22Rv1 (cell line): ENCODE measurements at regions not wholly inside any gene's neighbourhood (a gene's known extent, or its start where the extent isn't known, plus 50 kb on each side); places are given as distances from the start of the nearest gene placed in this dataset.

Experiments
- H3K27ac ChIP-seq: fragments of 450-650 bp; 2 replicates; pipeline ENCODE4 v1.5.1; 2017
- ZFX ChIP-seq: fragments of 450-650 bp; IDR thresholded peaks from 2 replicates; pipeline ENCODE4 v1.6.1; 2017; ENCODE audit warnings: antibody characterized with exemption, borderline replicate concordance
- TF ChIP-seq, protein P1 (sequence below): fragments of 450-650 bp; IDR thresholded peaks from 2 replicates; pipeline ENCODE4 v1.5.1; 2017; ENCODE audit warnings: mild to moderate bottlenecking

DNA sequence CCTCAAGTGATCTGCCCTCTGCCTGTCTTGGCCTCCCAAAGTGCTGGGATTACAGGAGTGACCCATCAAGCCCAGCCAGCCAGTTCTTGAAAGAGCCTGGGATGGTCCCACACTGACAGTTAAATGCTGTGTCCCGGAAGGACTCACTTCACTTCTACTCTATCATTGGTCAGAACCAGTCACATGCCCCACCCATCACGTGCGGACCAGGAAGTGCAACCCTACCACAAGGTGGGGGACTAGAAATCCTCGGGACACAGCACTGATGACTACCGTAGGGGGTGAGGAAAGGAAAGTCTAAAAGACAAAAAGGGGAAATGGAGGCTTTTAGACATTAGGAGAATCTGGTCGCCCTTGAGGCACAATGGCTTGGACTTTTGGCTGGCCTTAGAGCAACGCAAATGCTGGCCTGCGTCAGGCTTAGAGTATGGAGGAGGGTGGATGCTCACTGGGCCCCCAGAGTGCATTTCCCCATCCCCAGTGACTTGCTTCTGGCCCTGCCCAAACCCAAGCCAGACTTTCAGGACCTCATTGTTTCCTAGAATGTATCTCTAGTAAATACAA lies 207.7 kb downstream of the TTC8 start:
- no peak for TF ChIP-seq ZFX
- TF ChIP-seq, protein P1, sequence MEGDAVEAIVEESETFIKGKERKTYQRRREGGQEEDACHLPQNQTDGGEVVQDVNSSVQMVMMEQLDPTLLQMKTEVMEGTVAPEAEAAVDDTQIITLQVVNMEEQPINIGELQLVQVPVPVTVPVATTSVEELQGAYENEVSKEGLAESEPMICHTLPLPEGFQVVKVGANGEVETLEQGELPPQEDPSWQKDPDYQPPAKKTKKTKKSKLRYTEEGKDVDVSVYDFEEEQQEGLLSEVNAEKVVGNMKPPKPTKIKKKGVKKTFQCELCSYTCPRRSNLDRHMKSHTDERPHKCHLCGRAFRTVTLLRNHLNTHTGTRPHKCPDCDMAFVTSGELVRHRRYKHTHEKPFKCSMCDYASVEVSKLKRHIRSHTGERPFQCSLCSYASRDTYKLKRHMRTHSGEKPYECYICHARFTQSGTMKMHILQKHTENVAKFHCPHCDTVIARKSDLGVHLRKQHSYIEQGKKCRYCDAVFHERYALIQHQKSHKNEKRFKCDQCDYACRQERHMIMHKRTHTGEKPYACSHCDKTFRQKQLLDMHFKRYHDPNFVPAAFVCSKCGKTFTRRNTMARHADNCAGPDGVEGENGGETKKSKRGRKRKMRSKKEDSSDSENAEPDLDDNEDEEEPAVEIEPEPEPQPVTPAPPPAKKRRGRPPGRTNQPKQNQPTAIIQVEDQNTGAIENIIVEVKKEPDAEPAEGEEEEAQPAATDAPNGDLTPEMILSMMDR, result no peak
- no peak overlapping the region for H3K27ac ChIP-seq

DNA sequence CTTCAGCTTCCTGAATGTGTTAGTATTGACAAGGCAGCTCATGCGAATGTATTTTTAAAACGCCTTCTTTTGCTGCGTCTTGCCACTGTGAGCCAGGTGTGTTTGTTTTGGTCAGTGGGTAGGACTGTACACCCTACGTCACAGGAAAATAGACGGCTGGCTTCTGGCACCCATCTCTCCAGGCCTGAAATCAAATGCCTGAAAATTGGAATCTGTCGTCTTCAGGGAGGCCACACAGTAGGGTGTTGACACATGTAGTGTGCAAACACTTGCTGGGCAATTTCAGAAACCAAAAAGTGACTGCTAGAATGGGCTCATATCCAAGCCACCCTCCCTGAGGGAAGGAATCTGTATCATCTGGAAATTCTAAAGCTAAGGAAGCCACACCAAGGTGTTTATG lies 209.3 kb downstream of the TTC8 start:
- TF ChIP-seq ZFX, result no peak
- TF ChIP-seq, protein P1, result no peak

DNA sequence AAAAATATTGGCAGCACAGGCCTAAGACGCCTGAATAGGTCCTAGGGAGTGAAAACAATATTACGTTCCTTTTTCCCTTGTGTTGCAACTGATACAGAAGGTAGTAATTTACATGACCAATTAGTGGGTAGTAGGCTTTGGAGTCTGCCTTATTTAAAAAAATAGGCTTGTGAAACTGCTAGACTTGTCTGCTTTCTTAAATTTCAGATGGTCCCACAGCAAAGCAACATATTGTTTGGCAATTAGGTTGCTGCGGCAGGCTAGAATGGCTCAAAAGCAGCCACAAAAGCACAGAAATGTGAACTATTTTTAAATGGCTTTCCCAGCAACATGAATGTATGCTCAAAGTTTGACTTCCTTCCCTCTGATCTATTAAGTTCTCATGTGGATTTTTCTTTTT lies 211.9 kb downstream of the TTC8 start:
- TF ChIP-seq, protein P1, result no peak
- no peak for TF ChIP-seq ZFX
- H3K27ac ChIP-seq, result no peak overlapping the region

More for the DNA sequence above, 209.3 kb downstream of the TTC8 start:
- no peak overlapping the region for H3K27ac ChIP-seq

DNA sequence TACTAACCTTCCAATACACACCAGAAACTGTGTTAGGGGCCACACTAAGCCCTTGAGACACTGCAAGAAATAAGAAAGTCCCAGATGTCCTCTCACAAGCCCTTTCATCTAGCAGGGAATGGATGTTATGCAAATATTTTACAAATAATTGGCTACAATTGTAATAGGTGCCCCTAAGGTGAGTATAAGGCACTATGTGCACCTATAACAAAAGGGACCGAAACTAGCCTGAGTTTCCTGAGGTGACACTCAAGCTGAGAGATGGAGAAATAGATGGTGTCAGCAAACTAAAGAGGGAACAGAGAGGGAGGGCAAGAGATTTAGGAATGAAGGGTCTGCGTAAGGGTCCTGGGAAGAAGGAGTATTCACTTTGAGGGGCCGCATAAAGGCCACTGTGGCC lies 212.6 kb downstream of the TTC8 start:
- no peak for TF ChIP-seq ZFX
- TF ChIP-seq, protein P1, result no peak
- no peak overlapping the region for H3K27ac ChIP-seq

DNA sequence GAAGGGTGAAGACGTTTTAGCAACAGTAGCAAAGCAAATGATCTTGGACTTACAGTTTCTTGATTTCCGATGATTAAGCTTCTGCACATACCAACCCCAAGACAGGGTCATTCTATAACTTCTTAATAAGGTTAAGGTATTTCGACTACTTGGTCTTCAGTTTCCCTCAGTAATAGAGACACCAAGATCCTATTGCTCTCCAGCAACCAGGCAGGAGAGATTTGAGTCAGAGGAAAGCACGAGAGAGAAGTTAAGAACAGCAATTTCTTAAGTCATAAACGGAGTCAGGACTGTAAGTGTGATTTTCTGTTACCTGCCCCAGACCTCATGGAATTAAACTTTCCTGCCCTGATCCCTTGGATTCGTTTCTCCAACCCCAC lies 215.6 kb downstream of the TTC8 start:
- peak overlapping the region; percentile 86 for H3K27ac ChIP-seq
- no peak for TF ChIP-seq ZFX
- TF ChIP-seq, protein P1, result no peak

DNA sequence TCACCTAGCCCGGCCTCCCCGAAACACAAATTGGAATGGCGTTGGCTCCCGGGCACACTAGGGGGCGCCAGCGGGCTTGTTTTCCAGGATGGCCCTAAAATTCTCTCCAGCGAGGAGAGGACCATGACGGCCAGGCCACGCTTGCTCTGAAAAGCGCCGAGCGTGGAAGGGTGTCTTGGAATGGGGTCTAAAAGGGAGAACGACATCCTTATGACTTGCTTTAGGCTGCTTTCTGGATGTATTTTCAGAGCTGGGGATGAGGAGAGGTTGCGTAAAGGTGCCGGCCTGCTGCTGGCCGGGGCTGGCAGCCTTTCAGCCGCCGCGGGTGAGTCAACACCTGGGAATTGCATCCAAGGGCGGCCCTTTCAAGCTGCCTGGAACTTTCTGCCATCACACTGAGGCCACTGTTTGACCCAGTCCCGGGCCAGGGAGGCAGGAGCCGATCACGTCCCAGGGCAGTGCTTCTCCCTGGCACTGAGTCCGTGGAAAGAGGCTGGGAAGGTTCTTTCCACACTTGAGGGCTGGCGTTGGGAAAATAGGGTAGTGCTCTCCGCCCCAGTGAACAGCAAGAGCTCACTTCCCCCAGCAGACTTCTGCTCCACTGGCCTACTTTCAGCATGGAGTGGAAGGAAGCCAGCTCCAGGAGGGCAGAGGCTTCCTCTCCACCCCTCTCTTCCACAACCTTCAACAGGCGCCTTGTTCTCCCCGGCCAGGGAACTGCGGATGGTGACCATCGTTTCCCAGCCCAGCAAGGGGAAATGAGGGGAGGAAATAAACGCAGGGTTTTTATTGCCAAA lies 216.2 kb downstream of the TTC8 start:
- H3K27ac ChIP-seq, result peak overlapping the region; percentile 86
- TF ChIP-seq ZFX, result no peak
- TF ChIP-seq, protein P1, result peak; percentile 94

DNA sequence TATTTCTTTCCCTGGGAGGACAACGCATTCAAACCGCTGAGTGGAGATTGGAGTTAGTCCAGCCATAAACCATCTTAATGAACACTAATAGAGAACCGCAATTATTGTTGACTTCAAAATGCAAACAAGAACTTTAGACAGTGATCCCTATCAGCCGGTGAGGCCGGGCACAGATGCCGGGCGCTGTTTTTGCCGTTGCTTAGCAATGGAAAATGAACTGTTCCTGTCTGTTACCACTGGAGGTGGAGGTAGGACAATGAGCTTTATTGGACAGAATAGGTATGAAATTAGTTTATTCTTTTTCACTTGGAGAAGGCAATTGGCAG lies 216.8 kb downstream of the TTC8 start:
- peak overlapping the region; percentile 86 for H3K27ac ChIP-seq
- TF ChIP-seq, protein P1, result no peak
- TF ChIP-seq ZFX, result no peak
